Ectodermal cell (in vitro differentiated cells): ENCODE measurements at regions not wholly inside any gene's neighbourhood (a gene's known extent, or its start where the extent isn't known, plus 50 kb on each side); places are given as distances from the start of the nearest gene placed in this dataset.

Experiments used
- H3K27ac ChIP-seq: 2 replicates; pipeline ENCODE4 v1.7.0; 2013; ENCODE audit warnings: mild to moderate bottlenecking, low read depth, low read length; ENCODE audit not compliant: insufficient read depth, poor library complexity, severe bottlenecking
- H3K27me3 ChIP-seq: 2 replicates; pipeline ENCODE4 v1.7.0; 2013; ENCODE audit warnings: mild to moderate bottlenecking, low read length; ENCODE audit not compliant: insufficient read depth, control insufficient read depth, poor library complexity, severe bottlenecking
- H3K36me3 ChIP-seq: one replicate; pipeline ENCODE4 v1.7.0; 2013; ENCODE audit warnings: low read length; ENCODE audit not compliant: control insufficient read depth, insufficient read depth
- H3K4me1 ChIP-seq: one replicate; pipeline ENCODE4 v1.7.0; 2013; ENCODE audit warnings: low read length; ENCODE audit not compliant: control insufficient read depth, insufficient read depth
- H3K4me3 ChIP-seq: 2 replicates; pipeline ENCODE4 v1.7.0; 2013; ENCODE audit warnings: low read depth, low read length, control low read depth; ENCODE audit not compliant: insufficient read depth
- H3K9me3 ChIP-seq: 2 replicates; pipeline ENCODE4 v1.7.0; 2013; ENCODE audit warnings: mild to moderate bottlenecking, low read length, moderate library complexity; ENCODE audit not compliant: control insufficient read depth
- WGBS, 2 experiments: methylation state at CpG; one replicate each; pipeline ENCODE4 v1.1.7; 2013; ENCODE audit warnings: missing lambda C conversion rate in 2 of 2; 5-methylcytosine and 5-hydroxymethylcytosine counted together

DNA sequence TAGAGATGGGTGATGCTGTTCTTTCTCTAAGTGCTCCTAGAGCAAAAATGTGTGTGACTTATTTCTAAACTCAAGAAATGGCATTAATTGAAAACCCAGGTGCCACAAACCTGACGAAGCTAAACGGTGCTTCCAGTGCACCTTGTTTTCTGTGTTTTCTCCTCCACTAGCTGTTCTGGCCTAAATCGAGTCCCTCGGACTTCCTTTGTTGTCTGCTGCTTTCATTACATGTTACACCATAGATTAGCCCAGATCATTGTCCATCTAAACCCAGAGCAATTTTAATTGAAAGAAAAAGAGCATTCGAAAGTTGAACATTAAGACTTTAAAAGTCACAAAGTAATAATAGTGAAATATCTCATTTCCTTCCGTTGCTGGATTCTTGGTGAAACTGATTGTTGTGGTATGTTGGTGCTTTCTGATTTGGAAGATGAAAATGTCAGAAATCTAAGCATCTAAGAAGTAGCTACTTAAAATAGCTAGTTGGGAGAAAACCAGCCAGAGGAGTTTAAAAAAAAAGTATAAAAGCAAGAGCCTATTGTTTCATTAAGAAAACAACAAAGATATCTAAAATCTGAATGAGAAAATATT lies 219.6 kb upstream of the G2E3 start:
- Histone ChIP-seq H3K9me3 (no peaks in the 10 kb centered on the region), H3K27ac (no peak overlapping the region), H3K36me3 (no peaks in the 10 kb centered on the region), H3K4me3 (no peak overlapping the region), H3K27me3 (no peaks in the 10 kb centered on the region), H3K4me1 (no peaks in the 10 kb centered on the region)
- 91 to 97% methylated on average over 5 of the region's 6 CpGs for WGBS, 2 experiments

DNA sequence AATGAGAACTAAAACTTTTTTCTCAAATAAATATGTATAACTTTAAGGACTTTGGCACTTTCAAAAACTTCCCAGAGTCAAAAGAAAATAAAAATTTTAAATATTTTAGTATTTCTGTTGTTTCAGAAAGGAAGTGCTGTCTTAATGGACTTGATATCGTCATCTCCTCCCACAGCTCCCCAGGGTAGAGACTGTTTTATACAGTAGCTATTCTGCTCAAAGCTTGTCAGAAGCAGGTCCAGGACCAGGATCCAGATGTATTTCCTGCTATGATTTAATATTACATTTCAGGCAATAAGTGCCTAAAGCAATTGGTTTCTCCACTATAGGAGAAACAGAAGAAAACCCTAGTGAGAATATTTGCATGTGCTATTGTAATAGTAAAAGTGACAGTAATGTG lies 218.5 kb upstream of the G2E3 start:
- no peaks in the 10 kb centered on the region for H3K9me3 ChIP-seq
- H3K27ac ChIP-seq: no peak overlapping the region
- H3K4me3 ChIP-seq: no peak overlapping the region
- no peaks in the 10 kb centered on the region for H3K36me3 ChIP-seq
- WGBS, 2 experiments: 94 to 100% methylated on average over 1 of the region's 1 CpG
- no peaks in the 10 kb centered on the region for H3K4me1 ChIP-seq
- H3K27me3 ChIP-seq: no peaks in the 10 kb centered on the region

DNA sequence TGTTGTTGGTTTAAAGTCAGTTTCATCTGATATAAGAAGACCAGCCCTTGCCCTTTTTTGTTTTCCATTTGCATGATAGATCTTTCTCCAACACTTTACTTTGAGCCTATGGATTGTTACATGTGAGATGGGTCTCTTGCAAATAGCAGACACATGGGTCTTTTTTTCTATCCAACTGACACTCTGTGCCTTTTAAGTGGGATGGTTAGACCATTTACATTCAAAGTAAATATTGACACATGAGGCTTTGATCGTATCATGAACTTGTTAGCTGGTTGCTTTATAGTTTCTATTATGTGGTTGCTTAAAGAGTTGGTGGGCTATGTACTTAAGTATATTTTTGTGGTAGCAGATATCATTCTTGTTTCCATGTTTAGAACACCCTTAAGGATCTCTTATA lies 213.4 kb upstream of the G2E3 start:
- Histone ChIP-seq H3K4me1 (no peaks in the 10 kb centered on the region), H3K27ac (no peak overlapping the region), H3K27me3 (no peaks in the 10 kb centered on the region), H3K36me3 (no peaks in the 10 kb centered on the region), H3K4me3 (no peak overlapping the region), H3K9me3 (no peaks in the 10 kb centered on the region)
- 100% methylated on average over 1 of the region's 1 CpG; no CpG with 5 or more reads in 1 of the 2 experiments for WGBS, 2 experiments

DNA sequence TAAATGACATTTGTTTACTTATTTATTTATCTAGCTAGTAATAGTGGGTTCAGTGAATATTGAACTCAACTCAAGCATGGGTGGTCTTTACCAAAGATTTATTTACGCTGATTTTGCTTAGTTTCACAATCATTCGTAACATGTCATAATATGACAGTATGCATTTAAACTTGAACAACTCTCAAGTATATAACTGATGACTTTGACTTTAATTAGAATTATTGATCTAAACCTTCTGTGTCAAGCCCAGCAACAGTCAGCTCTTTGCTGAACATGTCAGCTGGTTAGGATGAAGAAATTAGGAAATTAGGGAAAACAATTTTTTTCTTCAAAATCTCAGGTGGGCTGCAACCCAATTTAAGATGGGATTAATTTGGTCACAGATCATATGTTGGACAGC lies 210.5 kb upstream of the G2E3 start:
- Histone ChIP-seq H3K36me3 (no peaks in the 10 kb centered on the region), H3K4me3 (no peak overlapping the region), H3K4me1 (no peaks in the 10 kb centered on the region), H3K27ac (no peak overlapping the region), H3K27me3 (no peaks in the 10 kb centered on the region), H3K9me3 (no peaks in the 10 kb centered on the region)
- WGBS, 2 experiments: 100% methylated on average over 2 of the region's 2 CpGs

DNA sequence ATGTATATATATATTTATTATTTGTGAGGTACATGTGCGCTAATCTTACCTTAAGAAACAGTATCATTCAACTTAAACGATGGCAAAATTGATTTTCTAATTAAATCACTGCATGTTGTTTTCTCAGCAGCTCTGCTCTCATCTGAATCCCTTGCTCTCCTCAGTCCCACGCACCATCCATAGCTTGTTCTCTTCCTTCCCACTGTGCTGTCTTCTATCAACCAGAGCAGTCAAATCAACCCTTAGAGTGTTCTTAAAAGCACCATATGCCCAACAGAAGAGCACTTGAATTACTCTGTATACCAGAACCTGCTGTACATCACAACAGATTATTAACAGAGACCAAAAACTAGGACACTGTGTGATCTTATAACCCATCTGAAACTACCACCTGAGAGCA lies 209.4 kb upstream of the G2E3 start:
- no peak overlapping the region for H3K4me3 ChIP-seq
- H3K27me3 ChIP-seq: no peaks in the 10 kb centered on the region
- no peak overlapping the region for H3K27ac ChIP-seq
- H3K36me3 ChIP-seq: no peaks in the 10 kb centered on the region
- no peaks in the 10 kb centered on the region for H3K9me3 ChIP-seq
- WGBS, 2 experiments: 94% methylated on average over 3 of the region's 3 CpGs
- no peaks in the 10 kb centered on the region for H3K4me1 ChIP-seq

DNA sequence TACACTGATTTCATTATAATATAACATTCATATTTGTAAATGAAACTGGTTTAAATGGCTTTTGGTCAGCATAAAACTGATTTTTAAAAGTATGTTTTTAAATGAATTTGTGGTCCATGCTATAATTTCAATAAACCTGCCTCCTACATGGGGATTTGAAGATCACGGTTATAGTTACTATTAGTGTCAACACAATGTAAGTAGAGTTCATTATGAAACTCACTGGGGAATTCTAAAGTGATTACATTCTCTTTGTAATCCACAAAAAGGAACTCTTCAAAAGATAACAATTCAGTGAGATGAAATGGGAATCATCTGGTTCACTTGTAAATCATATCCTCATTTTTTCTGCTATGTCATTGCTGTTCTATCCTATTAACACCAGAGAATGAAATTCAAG lies 204.5 kb upstream of the G2E3 start:
- Histone ChIP-seq H3K27me3 (no peaks in the 10 kb centered on the region), H3K27ac (no peak overlapping the region), H3K9me3 (no peaks in the 10 kb centered on the region), H3K4me3 (no peak overlapping the region), H3K36me3 (no peaks in the 10 kb centered on the region), H3K4me1 (no peaks in the 10 kb centered on the region)
- 83% methylated on average over 1 of the region's 1 CpG; no CpG with 5 or more reads in 1 of the 2 experiments for WGBS, 2 experiments

DNA sequence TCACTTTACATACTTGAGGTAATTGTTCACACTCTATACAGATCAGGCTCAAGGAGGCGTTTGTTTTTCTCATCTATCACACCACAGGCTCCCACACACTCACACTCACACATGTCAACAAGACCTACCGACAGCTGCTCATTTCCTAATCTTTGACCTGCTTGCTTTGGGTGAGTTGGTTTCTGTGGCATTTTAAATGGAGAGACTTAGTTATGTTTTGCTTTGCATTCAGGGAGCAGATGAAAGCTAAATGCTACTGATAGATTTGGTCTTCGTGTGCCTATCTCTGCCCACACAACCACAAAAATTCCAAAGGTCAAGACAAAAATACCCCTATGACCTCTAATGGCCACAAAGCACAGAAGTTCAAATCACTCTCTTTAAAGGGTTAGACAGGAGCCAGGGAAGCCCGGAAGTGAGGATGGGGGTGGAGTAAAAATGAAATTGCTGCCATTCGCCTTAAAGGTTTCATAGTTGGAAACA lies 203.5 kb upstream of the G2E3 start:
- no peaks in the 10 kb centered on the region for H3K9me3 ChIP-seq
- no peaks in the 10 kb centered on the region for H3K36me3 ChIP-seq
- H3K4me1 ChIP-seq: no peaks in the 10 kb centered on the region
- no peak overlapping the region for H3K27ac ChIP-seq
- 87 to 88% methylated on average over 4 of the region's 5 CpGs for WGBS, 2 experiments
- H3K27me3 ChIP-seq: no peaks in the 10 kb centered on the region
- H3K4me3 ChIP-seq: no peak overlapping the region

DNA sequence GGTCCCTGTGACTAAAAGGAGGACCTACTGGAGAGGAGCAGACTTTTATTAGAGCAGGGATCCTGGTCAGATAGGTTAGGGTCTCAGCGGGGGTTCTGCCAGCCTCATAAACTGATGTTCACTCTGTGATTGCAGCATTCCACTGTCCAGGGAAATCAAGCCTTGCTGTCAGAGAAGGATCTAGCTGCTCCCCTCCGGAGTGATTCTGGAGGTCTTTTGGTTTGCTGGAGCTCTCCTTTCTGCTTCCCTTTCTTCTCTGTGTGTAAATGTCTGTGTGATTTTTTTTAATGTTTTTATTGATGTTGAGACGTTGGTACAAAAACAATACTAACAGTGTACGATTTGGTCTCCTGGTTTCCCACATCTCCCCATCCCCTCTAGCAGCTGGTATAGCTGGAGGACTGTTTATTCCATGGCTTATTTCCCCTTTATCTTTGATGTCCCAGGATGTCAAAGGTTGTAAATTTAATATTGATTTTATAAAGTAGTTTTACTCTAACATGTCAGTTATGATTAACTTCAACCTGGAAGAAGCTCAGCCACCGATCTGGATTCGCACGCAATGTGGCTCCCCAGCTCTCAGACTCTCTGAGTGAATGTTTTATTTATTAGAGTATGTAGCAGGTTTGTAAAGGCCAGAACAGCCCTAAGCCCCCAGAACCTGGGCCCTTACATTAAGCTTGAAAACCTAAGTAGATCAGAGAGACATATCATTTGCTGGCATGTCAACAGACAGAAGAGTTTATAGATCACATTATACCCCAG lies 202.3 kb upstream of the G2E3 start:
- Histone ChIP-seq H3K27me3 (no peaks in the 10 kb centered on the region), H3K9me3 (no peaks in the 10 kb centered on the region), H3K27ac (no peak overlapping the region), H3K4me3 (no peak overlapping the region), H3K4me1 (no peaks in the 10 kb centered on the region), H3K36me3 (no peaks in the 10 kb centered on the region)
- 84 to 92% methylated on average over 6 to 7 of the region's 7 CpGs for WGBS, 2 experiments

DNA sequence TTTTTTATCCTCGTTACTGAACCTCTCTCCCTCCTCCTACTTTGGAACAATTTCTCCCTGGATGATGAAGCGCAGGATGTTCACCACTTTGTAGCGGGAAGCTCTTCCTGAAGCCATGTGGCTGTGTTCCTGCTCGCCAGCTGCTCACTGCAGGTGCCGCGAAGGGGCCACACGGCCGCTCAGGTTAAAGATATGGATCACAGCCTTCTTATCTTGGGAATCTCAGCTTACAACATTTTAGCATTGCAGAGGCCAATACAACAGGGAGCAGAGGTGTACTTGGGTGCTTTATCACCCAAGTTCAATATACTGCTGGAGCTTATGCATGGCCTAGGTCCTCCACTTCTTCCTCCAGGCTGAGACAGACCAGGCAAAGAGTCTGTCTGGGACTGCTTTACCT lies 201.2 kb upstream of the G2E3 start:
- no peak overlapping the region for H3K4me3 ChIP-seq
- no peaks in the 10 kb centered on the region for H3K9me3 ChIP-seq
- H3K27ac ChIP-seq: no peak overlapping the region
- WGBS, 2 experiments: 94 to 98% methylated on average over 8 of the region's 8 CpGs
- H3K4me1 ChIP-seq: no peaks in the 10 kb centered on the region
- H3K27me3 ChIP-seq: no peaks in the 10 kb centered on the region
- H3K36me3 ChIP-seq: no peaks in the 10 kb centered on the region

DNA sequence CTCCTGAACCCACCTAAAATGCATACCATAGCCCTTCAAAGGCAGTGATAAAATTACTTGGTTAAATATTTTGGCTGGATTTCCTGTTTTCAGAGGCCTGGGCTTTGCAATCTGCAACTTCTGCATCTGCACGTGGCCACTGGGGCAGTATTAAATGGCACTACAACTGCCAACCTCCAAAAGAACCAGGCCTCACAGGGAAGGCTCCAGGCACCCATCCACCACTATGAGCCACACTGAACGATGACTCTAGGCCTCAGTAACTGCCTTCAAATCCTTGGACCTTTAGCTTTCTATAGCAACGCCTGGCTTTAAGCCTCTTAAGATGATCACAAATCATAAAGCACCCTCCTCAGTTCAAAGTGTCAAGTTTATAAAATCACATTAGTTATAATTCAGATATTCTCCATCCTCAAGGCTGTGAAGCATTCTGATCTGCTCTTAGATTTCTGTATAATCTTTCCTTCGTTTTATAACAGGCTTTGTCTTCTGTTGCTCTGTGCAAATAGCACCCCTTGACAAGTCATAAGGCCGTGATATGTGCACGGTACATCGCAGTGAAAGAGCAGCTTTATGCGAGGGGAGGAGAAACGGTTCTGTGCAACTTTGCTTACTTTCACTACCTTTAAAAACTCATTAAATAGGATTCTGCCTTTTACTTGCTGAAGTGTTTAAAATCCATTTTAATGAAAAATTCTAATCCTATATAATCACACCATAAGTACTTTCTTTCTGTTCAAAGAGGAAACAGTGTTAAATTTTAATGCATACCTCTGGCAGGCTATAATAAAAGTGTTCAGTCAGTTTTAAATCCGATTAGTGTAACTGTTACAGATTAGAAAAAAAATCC lies 196.4 kb upstream of the G2E3 start:
- Histone ChIP-seq H3K9me3 (no peaks in the 10 kb centered on the region), H3K27me3 (no peaks in the 10 kb centered on the region), H3K36me3 (no peaks in the 10 kb centered on the region), H3K4me1 (no peaks in the 10 kb centered on the region), H3K4me3 (no peak overlapping the region), H3K27ac (no peak overlapping the region)
- WGBS, 2 experiments: 91 to 95% methylated on average over 10 of the region's 10 CpGs
